H1 (cell line): ENCODE measurements at regions not wholly inside any gene's neighbourhood (a gene's known extent, or its start where the extent isn't known, plus 50 kb on each side); places are given as distances from the start of the nearest gene placed in this dataset.

ENCODE experiments used
- JUND ChIP-seq: IDR thresholded peaks from 2 replicates; pipeline ENCODE4 v1.6.1; 2011; ENCODE audit warnings: mild to moderate bottlenecking, improper control_type of control experiment, low read length
- RFX5 ChIP-seq: IDR thresholded peaks from 2 replicates; pipeline ENCODE4 v1.6.1; 2011; ENCODE audit warnings: low read depth, low read length, improper control_type of control experiment, borderline replicate concordance

DNA sequence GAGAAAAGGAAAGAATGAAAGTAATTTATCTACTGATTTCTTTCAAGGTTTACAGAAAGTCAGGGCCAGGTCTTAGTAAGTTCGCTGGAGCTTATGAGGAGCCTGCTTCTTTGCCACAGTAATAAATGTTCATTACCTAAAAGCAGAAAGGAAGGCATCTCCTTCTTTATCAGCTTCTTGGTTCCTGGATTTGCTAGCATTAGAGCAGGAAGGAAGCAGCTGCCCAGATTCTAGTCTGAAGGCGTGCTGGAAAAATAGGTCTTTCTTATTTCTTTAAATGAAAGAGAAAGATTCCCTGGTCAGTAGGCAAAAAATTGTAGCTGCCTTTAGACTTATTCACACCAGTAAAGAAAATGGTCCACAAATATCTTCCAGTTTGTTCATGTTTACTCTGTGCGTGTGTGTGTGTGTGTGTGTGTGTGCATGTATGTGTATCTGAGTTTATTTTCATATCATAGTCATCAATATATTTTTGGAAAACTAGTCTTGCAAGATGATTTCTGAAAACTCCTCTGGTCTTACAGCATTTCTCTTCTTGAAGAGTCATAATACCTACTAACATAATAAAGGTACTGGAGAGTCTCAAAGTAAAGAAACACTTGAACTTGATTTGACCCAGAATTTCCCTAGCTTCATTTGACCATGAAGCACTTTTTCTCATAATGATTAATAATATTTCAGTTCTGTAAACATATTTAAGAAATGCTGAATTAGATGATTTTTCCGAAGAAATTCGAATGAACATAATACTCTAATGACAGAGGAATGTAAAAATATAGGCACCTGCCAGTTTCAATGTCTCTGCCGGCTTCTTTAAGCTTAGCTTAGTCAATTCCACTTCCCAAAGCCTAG is 255.3 kb upstream of the ZPLD1 start (continued):
- TF ChIP-seq RFX5 (no peak), JUND (no peak)
